ENCODE measurements at regions not wholly inside any gene's neighbourhood (a gene's known extent, or its start where the extent isn't known, plus 50 kb on each side); places are given as distances from the start of the nearest gene placed in this dataset.

GRCh38 chr10:78502210-78502936 is 468.7 kb downstream of the RPS24 start:
- TF ChIP-seq EGR1 (IDR thresholded peaks at IDR 0.05) = no peak
- TF ChIP-seq USF1 (IDR thresholded peaks at IDR 0.05) = no peak
- no peak for TF ChIP-seq TEAD4 (IDR thresholded peaks at IDR 0.05)
- no peak for TF ChIP-seq TAF1 (IDR thresholded peaks at IDR 0.05; ENCODE audit: low read depth)

- TF ChIP-seq CREB1 (IDR thresholded peaks at IDR 0.05; ENCODE audit: low read depth) = no peak
- TF ChIP-seq TEAD4 (IDR thresholded peaks at IDR 0.05) = no peak
- no peak for TF ChIP-seq USF1 (IDR thresholded peaks at IDR 0.05)
- TF ChIP-seq EP300 (IDR thresholded peaks at IDR 0.05; ENCODE audit: borderline replicate concordance) = no peak
- no peak for TF ChIP-seq NFIC (IDR thresholded peaks at IDR 0.05)
- no peak for TF ChIP-seq TCF12 (IDR thresholded peaks at IDR 0.05; ENCODE audit: low read depth)
- TF ChIP-seq RAD21 (IDR thresholded peaks at IDR 0.05; ENCODE audit: low read depth) = no peak
- TF ChIP-seq ZBTB7A (IDR thresholded peaks at IDR 0.05; ENCODE audit: low read depth) = no peak
Measured at GRCh38 chr10:78504181-78504580, 470.5 kb downstream of the RPS24 start.

GRCh38 chr10:78505657-78506056 is 472.0 kb downstream of the RPS24 start:
- TF ChIP-seq EGR1 (IDR thresholded peaks at IDR 0.05) (no peak), TCF12 (IDR thresholded peaks at IDR 0.05; ENCODE audit: low read depth) (no peak), MAX (IDR thresholded peaks at IDR 0.05) (no peak), YY1 (IDR thresholded peaks at IDR 0.05; ENCODE audit: low read depth) (no peak), CREB1 (IDR thresholded peaks at IDR 0.05; ENCODE audit: low read depth) (no peak), CEBPB (IDR thresholded peaks at IDR 0.05) (no peak), TEAD4 (IDR thresholded peaks at IDR 0.05) (no peak), TAF1 (IDR thresholded peaks at IDR 0.05; ENCODE audit: low read depth) (no peak), USF1 (IDR thresholded peaks at IDR 0.05) (no peak), FOXM1 (IDR thresholded peaks at IDR 0.05; ENCODE audit: borderline replicate concordance, low read depth) (no peak), ZBTB7A (IDR thresholded peaks at IDR 0.05; ENCODE audit: low read depth) (no peak), EP300 (IDR thresholded peaks at IDR 0.05; ENCODE audit: borderline replicate concordance) (no peak), RAD21 (IDR thresholded peaks at IDR 0.05; ENCODE audit: low read depth) (no peak), NFIC (IDR thresholded peaks at IDR 0.05) (no peak), REST (IDR thresholded peaks at IDR 0.05; ENCODE audit: low read depth) (no peak)

GRCh38 chr10:78506614-78507013 is 473.0 kb downstream of the RPS24 start:
- TF ChIP-seq TEAD4 (IDR thresholded peaks at IDR 0.05) (no peak), TAF1 (IDR thresholded peaks at IDR 0.05; ENCODE audit: low read depth) (no peak), REST (IDR thresholded peaks at IDR 0.05; ENCODE audit: low read depth) (no peak), CEBPB (IDR thresholded peaks at IDR 0.05) (no peak), FOXM1 (IDR thresholded peaks at IDR 0.05; ENCODE audit: borderline replicate concordance, low read depth) (no peak), YY1 (IDR thresholded peaks at IDR 0.05; ENCODE audit: low read depth) (no peak), CREB1 (IDR thresholded peaks at IDR 0.05; ENCODE audit: low read depth) (no peak), EGR1 (IDR thresholded peaks at IDR 0.05) (no peak)

GRCh38 chr10:78507510-78508160 is 474.0 kb downstream of the RPS24 start:
- TF ChIP-seq ZBTB7A (IDR thresholded peaks at IDR 0.05; ENCODE audit: low read depth) (no peak), RAD21 (IDR thresholded peaks at IDR 0.05; ENCODE audit: low read depth) (no peak), TEAD4 (IDR thresholded peaks at IDR 0.05) (no peak), MAX (IDR thresholded peaks at IDR 0.05) (no peak), TAF1 (IDR thresholded peaks at IDR 0.05; ENCODE audit: low read depth) (no peak), CEBPB (IDR thresholded peaks at IDR 0.05) (no peak), TCF12 (IDR thresholded peaks at IDR 0.05; ENCODE audit: low read depth) (no peak), EP300 (IDR thresholded peaks at IDR 0.05; ENCODE audit: borderline replicate concordance) (no peak), USF1 (IDR thresholded peaks at IDR 0.05) (no peak), NFIC (IDR thresholded peaks at IDR 0.05) (no peak), YY1 (IDR thresholded peaks at IDR 0.05; ENCODE audit: low read depth) (no peak), FOXM1 (IDR thresholded peaks at IDR 0.05; ENCODE audit: borderline replicate concordance, low read depth) (no peak), REST (IDR thresholded peaks at IDR 0.05; ENCODE audit: low read depth) (no peak), EGR1 (IDR thresholded peaks at IDR 0.05) (no peak), CREB1 (IDR thresholded peaks at IDR 0.05; ENCODE audit: low read depth) (no peak)

Measured in Ishikawa (cell line).